ENCODE measurements at regions not wholly inside any gene's neighbourhood (a gene's known extent, or its start where the extent isn't known, plus 50 kb on each side); places are given as distances from the start of the nearest gene placed in this dataset.

DNA sequence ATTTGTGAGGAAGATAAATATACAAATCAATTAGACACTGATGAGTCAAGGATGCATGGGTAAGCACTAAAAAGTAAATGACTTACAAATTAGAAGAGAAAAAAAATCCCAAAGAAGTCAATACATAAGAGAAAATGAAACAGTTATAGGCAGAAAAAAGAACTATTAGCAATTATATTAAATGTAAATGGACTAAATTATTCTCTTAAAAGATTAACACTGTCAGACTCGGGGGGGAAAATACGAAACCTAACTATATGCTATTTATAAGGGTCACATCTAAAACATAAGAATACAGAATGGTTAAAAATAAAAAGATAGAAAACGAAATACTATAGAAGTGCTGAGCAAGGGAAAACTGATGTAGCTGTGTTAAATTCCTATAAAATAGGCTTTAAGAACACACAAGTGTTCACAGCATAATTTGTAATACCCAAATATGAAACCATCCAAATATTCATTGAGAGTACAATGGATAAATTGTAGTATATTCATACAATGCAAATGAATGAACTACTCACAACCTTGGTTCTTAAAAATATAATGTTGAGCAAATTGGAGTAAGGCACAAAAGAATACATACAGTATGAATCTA, 67.1 kb upstream of the SH3PXD2B start:
- TF ChIP-seq CTCF (IDR thresholded peaks at IDR 0.05), result no peak
- no peak for TF ChIP-seq POLR2A (IDR thresholded peaks at IDR 0.05)
